Esophagus (tissue), 2 donors: ENCODE measurements at regions not wholly inside any gene's neighbourhood (a gene's known extent, or its start where the extent isn't known, plus 50 kb on each side); places are given as distances from the start of the nearest gene placed in this dataset.

Source experiments
- H3K27ac ChIP-seq, 2 donors: one replicate each; pipeline ENCODE4 v1.5.1; 2013; ENCODE audit warnings: low read depth in 2 of 2, mild to moderate bottlenecking in 2 of 2, inconsistent platforms in 1 of 2, low read length in 1 of 2, moderate library complexity in 1 of 2
- H3K27me3 ChIP-seq, 2 donors: one replicate each; pipeline ENCODE4 v1.6.1; 2013; ENCODE audit warnings: low read length in 2 of 2, control low read depth in 1 of 2, mild to moderate bottlenecking in 1 of 2; ENCODE audit not compliant: insufficient read depth in 2 of 2, control insufficient read depth in 1 of 2
- H3K36me3 ChIP-seq, 2 donors: one replicate each; pipeline ENCODE4 v1.6.1; 2013; ENCODE audit warnings: low read length in 1 of 2; ENCODE audit not compliant: control insufficient read depth in 2 of 2, insufficient read depth in 2 of 2
- H3K4me1 ChIP-seq, 2 donors: one replicate each; pipeline ENCODE4 v1.6.1; 2013; ENCODE audit warnings: low read length in 1 of 2; ENCODE audit not compliant: control insufficient read depth in 2 of 2, insufficient read depth in 2 of 2
- H3K4me3 ChIP-seq, 2 donors: one replicate each; pipeline ENCODE4 v1.5.1; 2013; ENCODE audit warnings: low read length in 2 of 2, mild to moderate bottlenecking in 2 of 2, low read depth in 1 of 2, moderate library complexity in 1 of 2
- H3K9me3 ChIP-seq, 2 donors: one replicate each; pipeline ENCODE4 v1.6.1; 2013; ENCODE audit warnings: mild to moderate bottlenecking in 2 of 2, low read depth in 1 of 2, low read length in 1 of 2, moderate library complexity in 1 of 2; ENCODE audit not compliant: control insufficient read depth in 2 of 2, insufficient read depth in 1 of 2
- WGBS, 2 donors: extraction: QIAGEN DNeasy Blood & Tissue Kit; methylation state at CpG; one replicate each; pipeline ENCODE4 v1.1.7; 2013; 5-methylcytosine and 5-hydroxymethylcytosine counted together
- donor health status: healthy with polysubstance abuse.
- donor health status: Bipolar disorder and iron deficiency.

- H3K4me3 ChIP-seq, result no peak overlapping the region
- H3K36me3 ChIP-seq, result no peaks in the 10 kb centered on the region
- H3K9me3 ChIP-seq, result no peaks in the 10 kb centered on the region
- no peaks in the 10 kb centered on the region for H3K4me1 ChIP-seq
- no peak overlapping the region for H3K27ac ChIP-seq
- H3K27me3 ChIP-seq, result no peaks in the 10 kb centered on the region
- 82 to 94% methylated on average over 1 of the region's 1 CpG for WGBS, 2 donors
Measured at GRCh38 chr3:22284559-22284958, 533.5 kb upstream of the ZNF385D start.

DNA sequence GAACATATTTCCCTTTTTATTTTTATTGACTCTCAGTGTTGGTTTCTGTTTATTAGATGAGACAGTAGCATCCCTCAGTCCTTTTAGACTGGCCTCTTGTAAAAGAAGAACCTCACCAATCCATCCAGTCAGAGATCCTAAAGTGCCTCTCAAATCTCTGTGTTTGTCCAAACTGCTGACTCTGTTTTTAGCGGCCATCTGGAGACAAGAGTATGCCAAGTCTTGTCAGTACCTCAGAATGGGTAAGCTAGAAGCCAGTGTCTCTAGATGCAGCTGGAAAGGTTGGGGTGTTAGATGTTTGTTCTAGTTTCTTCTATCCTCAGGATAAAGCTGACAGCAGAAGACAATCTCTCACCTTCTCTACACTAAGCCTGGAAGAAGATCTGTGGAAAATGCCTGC, 537.7 kb upstream of the ZNF385D start:
- Histone ChIP-seq H3K27ac (no peak overlapping the region), H3K9me3 (no peaks in the 10 kb centered on the region), H3K36me3 (no peaks in the 10 kb centered on the region), H3K27me3 (no peaks in the 10 kb centered on the region), H3K4me3 (no peak overlapping the region), H3K4me1 (no peaks in the 10 kb centered on the region)
- 36 to 53% methylated on average over 1 of the region's 1 CpG for WGBS, 2 donors

DNA sequence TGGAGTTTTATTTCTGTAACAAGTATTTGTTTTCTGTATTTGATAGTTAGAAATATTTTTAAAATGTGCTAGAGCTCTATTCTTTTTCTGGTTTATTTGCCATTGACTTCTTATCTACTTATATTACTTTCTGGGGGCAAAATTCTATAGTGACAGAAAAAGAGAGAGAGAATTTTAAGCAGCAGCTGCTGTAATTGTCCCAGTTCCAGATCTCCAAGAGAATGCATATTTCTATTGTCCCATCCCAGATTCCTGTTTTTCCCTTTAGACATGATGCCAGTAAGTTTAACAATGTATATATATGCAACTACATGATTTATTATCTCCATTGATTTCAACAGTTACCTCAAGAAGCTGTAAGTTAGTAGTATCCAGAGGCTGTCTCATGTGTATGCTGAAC, 541.7 kb upstream of the ZNF385D start:
- no peak overlapping the region for H3K4me3 ChIP-seq
- peaks cover 0 to 3% of the 10 kb centered on the region in 2 donors for H3K9me3 ChIP-seq
- no peaks in the 10 kb centered on the region for H3K27me3 ChIP-seq
- H3K36me3 ChIP-seq, result no peaks in the 10 kb centered on the region
- H3K4me1 ChIP-seq, result no peaks in the 10 kb centered on the region
- no peak overlapping the region for H3K27ac ChIP-seq

- no peak overlapping the region for H3K4me3 ChIP-seq
- no peaks in the 10 kb centered on the region for H3K4me1 ChIP-seq
- H3K9me3 ChIP-seq, result peaks cover 0 to 3% of the 10 kb centered on the region in 2 donors
- no peak overlapping the region for H3K27ac ChIP-seq
- H3K36me3 ChIP-seq, result no peaks in the 10 kb centered on the region
- no peaks in the 10 kb centered on the region for H3K27me3 ChIP-seq
Measured at GRCh38 chr3:22296601-22297000, 545.6 kb upstream of the ZNF385D start.

- no peak overlapping the region for H3K27ac ChIP-seq
- no peaks in the 10 kb centered on the region for H3K27me3 ChIP-seq
- H3K4me1 ChIP-seq, result no peaks in the 10 kb centered on the region
- no peaks in the 10 kb centered on the region for H3K36me3 ChIP-seq
- WGBS, 2 donors, result 85 to 86% methylated on average over 4 of the region's 4 CpGs
- no peak overlapping the region for H3K4me3 ChIP-seq
- peaks cover 0 to 3% of the 10 kb centered on the region in 2 donors for H3K9me3 ChIP-seq
Measured at GRCh38 chr3:22297436-22297835, 546.4 kb upstream of the ZNF385D start.

DNA sequence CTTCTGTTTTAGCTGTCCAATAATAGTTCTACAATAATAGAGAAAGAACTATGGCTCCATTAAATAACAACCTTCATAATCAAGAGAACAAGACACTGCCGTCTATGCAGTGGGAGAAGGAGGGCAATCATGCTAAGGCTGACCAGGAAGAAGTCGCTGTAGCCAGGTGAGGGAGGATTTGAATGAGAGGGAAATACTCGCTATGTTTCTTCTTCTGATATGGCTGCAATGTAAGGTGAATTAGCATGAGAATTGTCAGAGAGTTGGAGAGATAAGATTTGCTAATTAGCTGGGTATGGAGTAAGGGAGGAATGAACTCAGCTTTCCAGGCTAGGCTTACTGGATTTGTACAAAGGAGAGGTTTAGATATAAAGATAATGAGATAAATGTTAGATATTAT, 555.4 kb upstream of the ZNF385D start:
- WGBS, 2 donors, result 57 to 64% methylated on average over 3 of the region's 3 CpGs
- H3K27ac ChIP-seq, result no peak overlapping the region

GRCh38 chr3:22308871-22309270, 557.9 kb upstream of the ZNF385D start:
- Histone ChIP-seq H3K4me1 (no peaks in the 10 kb centered on the region), H3K27ac (no peak overlapping the region), H3K36me3 (no peaks in the 10 kb centered on the region), H3K4me3 (no peak overlapping the region), H3K27me3 (no peaks in the 10 kb centered on the region), H3K9me3 (no peaks in the 10 kb centered on the region)
- 10 to 18% methylated on average over 1 of the region's 1 CpG for WGBS, 2 donors

More for the DNA sequence above, 555.4 kb upstream of the ZNF385D start:
- no peaks in the 10 kb centered on the region for H3K4me1 ChIP-seq
- no peak overlapping the region for H3K4me3 ChIP-seq
- H3K27me3 ChIP-seq, result no peaks in the 10 kb centered on the region
- H3K36me3 ChIP-seq, result no peaks in the 10 kb centered on the region
- H3K9me3 ChIP-seq, result no peaks in the 10 kb centered on the region

- Histone ChIP-seq H3K36me3 (no peaks in the 10 kb centered on the region), H3K4me1 (no peaks in the 10 kb centered on the region), H3K27ac (no peak overlapping the region), H3K9me3 (no peaks in the 10 kb centered on the region), H3K27me3 (no peaks in the 10 kb centered on the region), H3K4me3 (no peak overlapping the region)
- 73 to 83% methylated on average over 1 of the region's 1 CpG for WGBS, 2 donors
Measured at GRCh38 chr3:22315925-22316324, 564.9 kb upstream of the ZNF385D start.

DNA sequence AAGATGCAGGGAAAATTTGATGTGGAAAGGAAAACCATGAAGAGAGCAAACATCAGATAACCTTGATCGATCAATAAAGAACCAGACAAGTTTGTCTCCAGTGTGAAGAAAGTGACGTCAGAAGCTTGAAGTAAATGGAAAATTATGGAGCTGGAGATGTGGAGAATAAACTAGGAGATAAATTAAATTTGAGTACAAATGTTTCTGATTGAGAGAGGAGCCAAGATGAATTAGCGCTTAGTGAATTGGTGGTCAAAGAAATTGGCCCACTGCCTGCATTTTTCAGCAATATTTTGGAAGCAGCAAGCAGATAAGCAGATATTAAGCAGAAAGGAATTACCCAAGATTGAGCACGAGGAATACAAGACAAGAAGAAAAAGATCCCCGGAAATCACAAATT, 567.3 kb upstream of the ZNF385D start:
- no peak overlapping the region for H3K4me3 ChIP-seq
- no peaks in the 10 kb centered on the region for H3K36me3 ChIP-seq
- H3K4me1 ChIP-seq, result no peaks in the 10 kb centered on the region
- H3K27me3 ChIP-seq, result no peaks in the 10 kb centered on the region
- H3K27ac ChIP-seq, result no peak overlapping the region
- no peaks in the 10 kb centered on the region for H3K9me3 ChIP-seq
- WGBS, 2 donors, result 71 to 74% methylated on average over 5 of the region's 5 CpGs

GRCh38 chr3:22319446-22319845, 568.4 kb upstream of the ZNF385D start:
- H3K4me3 ChIP-seq, result no peak overlapping the region
- H3K4me1 ChIP-seq, result no peaks in the 10 kb centered on the region
- no peaks in the 10 kb centered on the region for H3K9me3 ChIP-seq
- H3K27ac ChIP-seq, result no peak overlapping the region
- H3K36me3 ChIP-seq, result no peaks in the 10 kb centered on the region
- WGBS, 2 donors, result 76 to 78% methylated on average over 1 of the region's 1 CpG
- no peaks in the 10 kb centered on the region for H3K27me3 ChIP-seq
